A673 (cell line): ENCODE measurements at regions not wholly inside any gene's neighbourhood (a gene's known extent, or its start where the extent isn't known, plus 50 kb on each side); places are given as distances from the start of the nearest gene placed in this dataset.
A peak's percentile ranks its signal among the peaks of the same experiment; 100 is the strongest.

Source experiments
- BruUV-seq: library from RNA; stranded (reverse); fragments of 400-500 nt; replicated peaks from 2 replicates; lab custom pipeline; 2021; lab: Mats Ljungman, UMichigan
- CTCF ChIA-PET: fragments of 300-600 bp; sonication (Branson Sonifier 250); formaldehyde crosslinking; loops from one replicate; lab custom pipeline; 2022; ENCODE audit warnings: antibody characterized with exemption; lab: Charles Lee
- POLR2A ChIA-PET: fragments of 300-600 bp; sonication (Branson Sonifier 250); formaldehyde crosslinking; loops from one replicate; lab custom pipeline; 2022; ENCODE audit warnings: antibody characterized with exemption; ENCODE audit not compliant: low non-redundant PET; lab: Charles Lee
- DNase-seq: peaks from one replicate; pipeline ENCODE4 v3.0.0-alpha.2; 2015; ENCODE audit warnings: low spot score
- H3K27ac ChIP-seq: fragments of 200-600 bp; sonication (generic); 2 replicates; pipeline ENCODE4 v1.5.1; 2016; ENCODE audit warnings: mixed run types, low read depth, mild to moderate bottlenecking, mixed read lengths, antibody characterized with exemption, low read length; ENCODE audit not compliant: poor library complexity, severe bottlenecking
- H3K27me3 ChIP-seq: fragments of 200-600 bp; sonication (generic); replicated peaks from 2 replicates; pipeline ENCODE4 v1.6.1; 2017; ENCODE audit warnings: mixed run types, low read depth, mild to moderate bottlenecking, mixed read lengths, antibody characterized with exemption, low read length; ENCODE audit not compliant: insufficient read depth, poor library complexity
- H3K36me3 ChIP-seq: fragments of 200-600 bp; sonication (generic); 2 replicates; pipeline ENCODE4 v1.6.1; 2016; ENCODE audit warnings: mixed run types, mild to moderate bottlenecking, mixed read lengths, antibody characterized with exemption, low read length; ENCODE audit not compliant: insufficient read depth, poor library complexity, severe bottlenecking
- H3K4me1 ChIP-seq: fragments of 200-600 bp; sonication (generic); 2 replicates; pipeline ENCODE4 v1.6.1; 2017; ENCODE audit warnings: mixed run types, mild to moderate bottlenecking, mixed read lengths, antibody characterized with exemption, low read length; ENCODE audit not compliant: insufficient read depth, poor library complexity, severe bottlenecking
- H3K4me3 ChIP-seq: fragments of 200-600 bp; sonication (generic); 2 replicates; pipeline ENCODE4 v1.5.1; 2016; ENCODE audit warnings: low read depth, mixed run types, mild to moderate bottlenecking, mixed read lengths, low read length; ENCODE audit not compliant: poor library complexity, severe bottlenecking
- H3K9me3 ChIP-seq: fragments of 200-600 bp; sonication (generic); 2 replicates; pipeline ENCODE4 v1.6.1; 2016; ENCODE audit warnings: mixed run types, low read depth, mild to moderate bottlenecking, mixed read lengths, antibody characterized with exemption, low read length; ENCODE audit not compliant: poor library complexity, severe bottlenecking
- CTCF ChIP-seq: fragments of 300-800, 200-600 bp; sonication (generic); conservative IDR thresholded peaks from 2 replicates; pipeline ENCODE4 v1.5.1; 2017; ENCODE audit warnings: low read depth, mild to moderate bottlenecking, antibody characterized with exemption, low read length, moderate library complexity, mixed read lengths
- EZH2 ChIP-seq: fragments of 200-600 bp; sonication (generic); IDR thresholded peaks from 2 replicates; pipeline ENCODE4 v1.6.1; 2017; ENCODE audit warnings: borderline replicate concordance, low read depth, mild to moderate bottlenecking, mixed read lengths, antibody characterized with exemption, low read length; ENCODE audit not compliant: poor library complexity, severe bottlenecking
- intact Hi-C: fragments of 100-400 bp; cut with micrococcal nuclease; formaldehyde crosslinking; loops from one replicate; pipeline ENCODE4 v1.10.0; 2022; ENCODE audit not compliant: unreplicated experiment

DNA sequence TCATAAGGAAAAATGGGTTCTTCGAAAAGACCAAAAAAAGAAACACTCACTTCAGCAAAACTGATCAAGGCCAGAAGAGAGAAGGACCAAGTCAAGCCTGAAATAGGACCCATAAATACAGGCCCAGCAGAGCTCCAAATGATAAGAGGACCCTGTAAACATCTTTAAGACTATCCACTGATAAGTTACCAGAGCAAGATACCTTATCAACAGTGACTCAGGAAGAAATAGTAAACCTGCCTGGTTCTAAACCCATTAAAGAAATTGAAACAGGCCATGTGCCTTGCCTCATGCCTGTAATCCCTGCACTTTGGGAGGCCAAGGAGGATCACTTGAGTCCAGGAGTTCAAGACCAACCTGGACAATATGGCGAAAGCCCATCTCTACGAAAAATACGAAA, 81.8 kb upstream of the ERRFI1 start:
- intact Hi-C loops, result no loop called here
- Histone ChIP-seq H3K27me3 (no peaks in the 10 kb centered on the region), H3K27ac (no peak overlapping the region), H3K4me3 (no peak overlapping the region), H3K9me3 (peaks cover 4% of the 10 kb centered on the region), H3K36me3 (no peaks in the 10 kb centered on the region), H3K4me1 (peaks cover 4% of the 10 kb centered on the region)
- POLR2A ChIA-PET, result interaction anchor here (0.7 kb wide), 1 partner anchor 1141 kb away, joined by 3 read pairs; no protein-coding TSS in a partner anchor
- BruUV-seq, result no TSS peak
- TF ChIP-seq CTCF (no peak), EZH2 (no peak)
- CTCF ChIA-PET, result no interaction called here
- DNase-seq, result no peak

- POLR2A ChIA-PET, result no interaction called here
- Histone ChIP-seq H3K27ac (no peak overlapping the region), H3K36me3 (no peaks in the 10 kb centered on the region), H3K4me1 (no peaks in the 10 kb centered on the region), H3K27me3 (peaks cover 8% of the 10 kb centered on the region), H3K9me3 (no peaks in the 10 kb centered on the region), H3K4me3 (no peak overlapping the region)
- CTCF ChIA-PET, result interaction anchor here (0.6 kb wide), 1 partner anchor 90 kb away, joined by 6 read pairs; no protein-coding TSS in a partner anchor
- no peak for DNase-seq
- TF ChIP-seq EZH2, result no peak
- BruUV-seq, result no TSS peak
- intact Hi-C loops, result no loop called here
Measured at GRCh38 chr1:8104278-8105236, 78.4 kb upstream of the ERRFI1 start.

- ChIA-PET POLR2A (no interaction called here), CTCF (no interaction called here)
- Histone ChIP-seq H3K36me3 (no peaks in the 10 kb centered on the region), H3K9me3 (no peaks in the 10 kb centered on the region), H3K27ac (peak overlapping the region; percentile 79), H3K4me3 (no peak overlapping the region), H3K27me3 (peaks cover 8% of the 10 kb centered on the region), H3K4me1 (peaks cover 22% of the 10 kb centered on the region)
- BruUV-seq, result no TSS peak
- intact Hi-C loops, result loop anchor here (5.0 kb wide), 2 partner anchors 51 to 69 kb away; no protein-coding TSS in a partner anchor
- no peak for DNase-seq
- TF ChIP-seq EZH2 (no peak), CTCF (no peak)
Measured at GRCh38 chr1:8097908-8098307, 71.8 kb upstream of the ERRFI1 start.
